HG02840 (cell line): ENCODE measurements at regions not wholly inside any gene's neighbourhood (a gene's known extent, or its start where the extent isn't known, plus 50 kb on each side); places are given as distances from the start of the nearest gene placed in this dataset.

ENCODE experiments used
- ATAC-seq: cut with Tn5 transposase; IDR thresholded peaks from one replicate; pipeline ENCODE4 v1.9.1; 2021; ENCODE audit warnings: mild to moderate bottlenecking, moderate library complexity, moderate number of reproducible peaks; ENCODE audit not compliant: unreplicated experiment, low FRiP score

- ATAC-seq = no peak
Measured at GRCh38 chr3:27861046-27862036, 139.2 kb upstream of the EOMES start.

GRCh38 chr3:27865731-27866130 lies 143.6 kb upstream of the EOMES start:
- no peak for ATAC-seq

DNA sequence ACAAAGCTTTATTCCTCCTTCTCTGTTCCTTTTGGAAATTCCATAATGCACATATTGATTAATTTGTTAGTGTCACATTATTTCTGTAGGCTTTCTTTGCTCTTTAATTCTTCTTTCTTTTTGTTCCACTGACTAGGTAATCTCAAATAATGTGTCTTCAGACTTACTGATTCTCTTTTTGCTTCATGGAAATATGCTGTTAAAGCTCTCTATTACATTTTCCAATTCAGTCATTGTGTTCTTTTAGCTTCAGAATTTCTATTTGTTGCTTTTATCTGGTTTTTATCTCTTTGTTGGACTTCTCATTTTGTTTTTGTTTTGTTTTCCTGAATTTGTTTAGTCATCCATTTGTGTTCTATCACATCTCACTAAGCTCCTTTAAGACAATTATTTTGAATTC lies 147.0 kb upstream of the EOMES start:
- no peak for ATAC-seq

DNA sequence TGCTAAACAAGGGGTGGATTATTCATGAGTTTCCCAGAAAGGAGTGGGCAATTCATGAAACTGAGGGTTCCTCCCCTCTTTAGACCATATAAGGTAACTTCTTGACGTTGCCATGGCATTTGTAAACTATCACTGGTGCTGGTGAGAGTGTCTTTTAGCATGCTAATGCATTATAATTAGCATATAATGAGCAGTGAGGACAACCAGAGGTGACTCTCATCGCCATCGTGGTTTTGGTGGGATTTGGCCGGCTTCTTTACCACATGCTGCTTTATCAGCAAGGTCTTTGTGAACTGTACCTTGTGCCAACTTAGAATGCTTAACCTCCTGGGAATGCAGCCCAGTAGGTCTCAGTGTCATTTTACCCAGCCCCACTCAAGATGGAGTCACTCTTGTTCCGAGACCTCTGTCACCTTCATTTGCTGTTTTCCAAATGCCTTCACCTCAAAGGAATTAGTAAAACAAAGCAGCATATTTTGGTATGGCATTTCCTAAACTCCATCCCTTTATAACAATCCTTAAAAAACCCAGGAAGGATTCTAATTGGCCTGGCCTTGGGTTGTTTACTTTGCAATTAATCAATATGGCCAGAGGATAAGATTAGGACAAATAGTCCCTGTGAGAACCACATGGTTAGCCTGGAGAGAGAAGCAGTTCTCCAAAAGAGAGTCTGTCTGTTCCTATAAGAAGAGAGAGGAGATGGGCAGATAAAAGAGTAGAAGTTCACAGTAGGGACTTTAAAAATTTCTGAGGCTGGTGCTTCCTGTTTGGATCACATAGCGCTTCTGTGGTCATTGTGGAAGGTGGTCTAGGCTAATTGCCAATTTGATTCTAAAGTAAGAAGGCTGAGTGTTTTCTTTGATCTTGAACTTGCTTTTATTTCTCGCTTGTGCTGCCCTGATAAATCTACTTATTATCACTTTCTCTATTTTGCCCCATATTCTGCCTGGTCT lies 155.2 kb upstream of the EOMES start:
- no peak for ATAC-seq

DNA sequence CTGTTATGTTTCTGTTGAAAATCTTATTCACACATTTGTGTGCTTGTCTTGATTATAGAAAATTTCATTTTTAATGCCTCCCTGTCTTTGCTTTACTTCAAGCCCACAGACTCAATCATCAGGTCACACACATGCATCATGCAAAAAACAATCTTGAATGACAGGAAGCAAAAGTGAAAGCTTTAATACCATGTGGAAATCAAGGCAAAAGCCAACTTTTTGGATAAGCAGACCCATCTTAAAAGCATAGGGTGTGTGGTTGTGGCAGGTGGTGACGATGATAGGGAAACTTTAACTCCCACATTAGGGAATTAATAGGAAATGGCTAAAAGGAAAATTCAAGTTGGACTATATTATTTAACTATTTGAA lies 155.9 kb upstream of the EOMES start:
- no peak for ATAC-seq

- ATAC-seq = no peak
Measured at GRCh38 chr3:27880969-27881892, 159.1 kb upstream of the EOMES start.

DNA sequence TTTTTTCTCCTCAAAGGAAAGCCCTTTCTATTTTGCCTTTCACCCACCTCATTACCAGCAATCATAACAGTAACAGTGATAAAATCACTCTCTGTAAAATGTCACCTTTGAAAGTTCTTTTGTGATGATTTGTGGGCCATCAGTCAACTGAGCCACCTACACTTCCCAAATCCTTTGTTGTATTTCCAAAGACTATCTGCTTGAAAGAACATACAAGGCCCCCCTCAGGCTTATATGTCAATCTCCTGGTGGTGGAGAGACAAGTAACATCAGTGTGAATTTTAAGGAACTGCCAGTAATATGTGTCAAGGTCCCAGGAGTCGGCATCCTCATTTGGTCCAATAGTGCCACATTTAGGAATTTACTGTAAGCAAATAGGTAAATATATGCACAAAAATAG lies 161.1 kb upstream of the EOMES start:
- ATAC-seq = no peak

- ATAC-seq = no peak
Measured at GRCh38 chr3:27885641-27886040, 163.5 kb upstream of the EOMES start.

- no peak for ATAC-seq
Measured at GRCh38 chr3:27888562-27888961, 166.4 kb upstream of the EOMES start.

DNA sequence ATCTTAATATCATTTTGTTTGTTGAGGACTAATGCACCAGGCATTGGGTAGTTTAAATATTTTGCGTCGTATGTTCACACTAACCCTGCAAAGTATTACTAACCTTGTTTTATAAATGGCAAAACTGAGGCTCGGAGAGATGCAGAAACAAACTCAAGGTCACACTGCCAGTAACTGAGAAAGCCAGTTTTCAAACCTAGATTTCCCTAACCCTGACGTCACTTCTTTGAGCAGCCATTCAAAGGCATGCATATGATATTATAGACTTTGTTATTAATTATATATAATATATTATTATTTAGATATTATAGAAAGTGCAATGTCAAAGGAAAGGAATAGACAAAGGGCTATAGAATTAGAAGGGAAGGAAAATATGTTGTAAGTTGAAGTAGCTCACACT lies 167.6 kb upstream of the EOMES start:
- no peak for ATAC-seq

DNA sequence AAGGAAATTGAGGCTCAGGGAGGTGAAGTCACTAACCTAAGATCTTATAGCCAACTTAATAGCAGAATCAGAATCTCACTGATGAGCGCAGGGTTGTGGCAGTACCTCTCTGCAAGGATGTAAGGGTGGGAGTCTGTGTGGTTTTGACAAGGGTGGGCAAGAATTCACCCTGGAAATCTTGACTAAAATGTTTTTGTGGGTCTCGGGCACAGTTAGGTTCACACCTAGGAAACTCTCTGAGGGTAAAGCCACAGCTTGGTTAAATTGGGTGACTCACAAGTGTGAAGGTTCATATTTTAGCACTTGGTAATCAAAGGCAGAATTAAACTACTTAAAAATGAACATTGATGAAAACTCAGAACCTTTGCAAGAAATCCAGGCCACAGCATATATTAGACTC lies 178.2 kb upstream of the EOMES start:
- no peak for ATAC-seq

- ATAC-seq = no peak
Measured at GRCh38 chr3:27903446-27903845, 181.3 kb upstream of the EOMES start.

DNA sequence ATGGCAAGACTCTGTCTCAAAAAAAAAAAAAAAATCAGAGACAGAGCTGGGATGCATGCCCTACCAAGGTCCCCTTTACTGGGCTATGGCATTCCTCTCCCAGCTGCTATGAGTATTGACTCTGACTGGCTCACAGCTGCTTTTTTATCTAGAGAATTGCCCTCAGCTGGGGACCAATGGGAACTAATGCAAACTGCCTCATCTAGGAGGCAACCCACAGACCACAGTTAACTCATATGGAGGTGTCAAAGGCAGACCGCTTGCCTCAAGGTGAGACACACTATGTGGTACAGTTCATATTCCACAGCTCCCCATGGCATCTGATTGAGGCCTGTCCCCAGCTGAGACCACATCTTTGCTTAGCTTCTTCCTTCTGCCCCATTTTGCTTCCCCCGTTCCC lies 183.5 kb upstream of the EOMES start:
- ATAC-seq = no peak

DNA sequence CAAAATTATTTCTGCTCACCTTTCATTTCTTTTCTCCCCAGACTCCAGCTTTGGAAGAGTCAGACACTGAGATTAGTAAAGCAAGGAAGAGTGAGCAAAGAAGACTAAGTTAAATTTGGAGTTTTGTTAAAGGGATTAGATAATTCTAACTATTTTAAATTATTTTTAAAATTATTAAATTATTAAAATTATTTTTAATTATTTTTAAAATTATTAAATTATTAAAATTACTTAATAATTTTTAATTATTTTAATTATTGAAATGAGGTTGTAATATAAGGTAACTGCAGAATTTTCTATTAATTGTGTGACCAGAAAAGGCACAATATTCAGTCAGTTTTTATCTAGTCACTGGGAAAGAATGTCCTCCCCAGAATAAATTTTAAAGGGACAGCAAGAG lies 185.0 kb upstream of the EOMES start:
- no peak for ATAC-seq

GRCh38 chr3:27907929-27908328 lies 185.8 kb upstream of the EOMES start:
- no peak for ATAC-seq

DNA sequence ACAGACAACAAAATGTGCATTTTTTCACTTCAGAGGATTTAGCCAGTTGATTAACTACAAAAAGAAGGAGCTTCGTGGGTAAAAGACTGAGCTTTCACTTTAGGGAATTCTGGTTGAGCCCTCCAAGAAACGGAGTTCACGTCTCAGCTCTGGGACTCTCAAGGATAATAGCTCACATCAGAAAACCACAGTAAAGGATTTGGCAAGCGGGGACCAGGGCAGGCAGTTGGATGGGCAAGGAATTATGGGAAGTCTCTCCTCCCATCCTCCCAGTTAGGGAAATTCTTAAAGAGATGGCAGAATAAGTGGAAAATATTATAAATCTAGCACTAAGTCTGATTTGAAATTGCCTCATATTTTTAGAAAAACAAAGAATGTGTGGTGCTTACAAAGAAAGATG lies 188.3 kb upstream of the EOMES start:
- no peak for ATAC-seq

DNA sequence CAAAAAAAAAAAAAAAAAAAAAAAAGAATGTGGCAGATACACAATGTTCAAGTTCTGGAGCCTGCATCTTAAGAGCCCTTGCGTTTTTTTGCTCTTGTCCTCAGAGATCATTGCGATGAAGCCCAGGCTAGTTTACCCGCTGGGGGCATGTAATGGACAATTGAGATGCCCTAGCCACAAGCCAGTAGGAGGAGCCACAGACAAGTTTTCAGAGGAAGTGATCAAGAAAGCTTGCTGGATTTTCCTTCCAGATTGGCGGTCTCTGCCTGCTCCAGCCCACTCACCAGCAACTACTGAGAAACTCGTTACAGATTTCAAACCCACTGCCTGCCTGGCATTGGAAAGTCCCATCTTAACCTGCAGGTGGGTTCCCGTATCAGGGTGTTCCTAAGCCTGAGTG lies 192.1 kb upstream of the EOMES start:
- no peak for ATAC-seq

- ATAC-seq = no peak
Measured at GRCh38 chr3:27923349-27924068, 201.4 kb upstream of the EOMES start.

DNA sequence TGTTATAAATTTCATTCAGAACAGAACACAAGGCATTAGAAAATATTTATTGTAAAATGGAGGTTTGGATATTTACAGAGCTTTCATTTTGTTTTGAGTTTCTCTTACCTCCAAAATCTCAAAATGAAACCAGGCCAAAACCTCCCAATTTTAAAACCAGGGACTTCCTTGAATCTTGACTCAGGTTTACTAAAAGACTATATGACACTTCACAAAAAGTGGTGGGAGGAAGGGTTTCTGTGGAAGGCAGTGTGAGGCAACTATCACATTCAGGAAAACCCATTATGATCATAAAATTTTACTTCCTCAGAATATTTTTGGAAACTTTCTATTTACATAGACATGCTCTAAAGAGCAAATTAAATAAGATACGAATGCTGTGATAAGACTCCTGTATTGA lies 205.8 kb upstream of the EOMES start:
- ATAC-seq = no peak
